Progenitor cell of endocrine pancreas (in vitro differentiated cells): ENCODE measurements at regions not wholly inside any gene's neighbourhood (a gene's known extent, or its start where the extent isn't known, plus 50 kb on each side); places are given as distances from the start of the nearest gene placed in this dataset.

Experiments used
- DNase-seq: peaks from one replicate; pipeline ENCODE4 v3.0.0; 2021; ENCODE audit warnings: low spot score; ENCODE audit not compliant: unreplicated experiment
- H3K27ac Mint-ChIP-seq: 2 replicates; pipeline ENCODE4 v1.8.0; 2021; ENCODE audit warnings: mild to moderate bottlenecking, moderate library complexity, mixed read lengths
- H3K27me3 Mint-ChIP-seq: 2 replicates; pipeline ENCODE4 v1.8.0; 2021; ENCODE audit warnings: mixed read lengths
- H3K36me3 Mint-ChIP-seq: 2 replicates; pipeline ENCODE4 v1.8.0; 2022; ENCODE audit warnings: mixed read lengths; ENCODE audit not compliant: insufficient read depth
- H3K4me1 Mint-ChIP-seq: 2 replicates; pipeline ENCODE4 v1.8.0; 2021; ENCODE audit warnings: low read depth, mixed read lengths
- H3K4me3 Mint-ChIP-seq: 2 replicates; pipeline ENCODE4 v1.8.0; 2021; ENCODE audit warnings: low read depth, mild to moderate bottlenecking, moderate library complexity, mixed read lengths
- H3K9me3 Mint-ChIP-seq: 2 replicates; pipeline ENCODE4 v1.8.0; 2021; ENCODE audit warnings: low read depth, mixed read lengths
- CTCF ChIP-seq: fragments of 200-600 bp; sonication (generic); IDR thresholded peaks from one replicate; pipeline ENCODE4 v1.5.0; 2021; ENCODE audit warnings: antibody characterized with exemption, mild to moderate bottlenecking; ENCODE audit not compliant: unreplicated experiment

- H3K9me3 Mint-ChIP-seq = peaks cover 8% of the 10 kb centered on the region
- no peak overlapping the region for H3K27ac Mint-ChIP-seq
- DNase-seq = no peak
- peak; percentile 41 for TF ChIP-seq CTCF
- H3K4me1 Mint-ChIP-seq = no peaks in the 10 kb centered on the region
- peaks cover 5% of the 10 kb centered on the region for H3K27me3 Mint-ChIP-seq
- no peak overlapping the region for H3K4me3 Mint-ChIP-seq
- H3K36me3 Mint-ChIP-seq = no peaks in the 10 kb centered on the region
Observed at GRCh38 chr2:172200495-172201085, 97.9 kb upstream of the DLX2 start.

DNA sequence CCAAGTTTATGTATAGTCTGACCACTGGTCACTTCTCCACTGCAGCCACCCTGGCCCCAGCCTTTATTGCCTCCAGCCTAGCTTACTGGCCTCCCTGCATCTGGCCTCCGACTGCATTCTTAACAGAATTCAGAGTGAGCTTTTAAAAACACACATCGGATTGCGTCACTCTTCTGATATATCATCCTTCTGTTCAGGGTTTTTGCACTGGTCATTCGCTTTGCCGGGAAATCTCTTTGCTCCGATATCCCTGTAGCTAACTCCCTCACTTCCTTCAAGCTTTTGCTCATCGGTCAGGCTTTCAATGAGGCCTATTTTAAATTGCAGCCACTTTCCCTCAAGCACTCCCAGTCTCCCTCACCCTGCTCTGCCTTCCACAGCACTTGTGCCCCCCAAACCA lies 101.6 kb upstream of the DLX2 start:
- no peak overlapping the region for H3K27ac Mint-ChIP-seq
- peaks cover 7% of the 10 kb centered on the region for H3K27me3 Mint-ChIP-seq
- H3K4me3 Mint-ChIP-seq = no peak overlapping the region

DNA sequence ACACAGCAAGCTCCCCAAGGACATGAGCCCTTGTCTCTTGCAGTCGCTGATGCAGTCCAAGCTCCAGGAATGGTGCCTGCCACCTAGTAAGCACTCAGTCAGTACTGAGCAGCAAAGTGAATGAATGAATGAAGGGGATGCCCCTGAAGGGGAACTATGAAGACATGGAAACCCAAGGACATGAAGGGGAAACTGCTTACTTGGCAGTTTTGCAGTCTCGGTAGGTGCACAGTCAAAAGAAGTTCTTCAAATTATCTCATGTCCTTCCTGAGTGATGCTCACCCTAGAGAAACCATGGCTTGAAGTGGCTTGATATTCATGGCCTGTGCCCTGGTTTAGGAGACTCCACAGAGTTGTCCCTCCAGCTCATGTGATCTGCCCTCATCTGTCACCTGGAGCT lies 102.1 kb upstream of the DLX2 start:
- Mint-ChIP-seq H3K36me3 (no peaks in the 10 kb centered on the region), H3K4me3 (no peak overlapping the region), H3K9me3 (peaks cover 4% of the 10 kb centered on the region), H3K27ac (no peak overlapping the region), H3K4me1 (no peaks in the 10 kb centered on the region), H3K27me3 (peaks cover 11% of the 10 kb centered on the region)
- TF ChIP-seq CTCF = no peak
- no peak for DNase-seq

More for the DNA sequence above, 101.6 kb upstream of the DLX2 start:
- no peaks in the 10 kb centered on the region for H3K4me1 Mint-ChIP-seq
- no peak for TF ChIP-seq CTCF
- H3K9me3 Mint-ChIP-seq = peaks cover 5% of the 10 kb centered on the region
- DNase-seq = no peak
- no peaks in the 10 kb centered on the region for H3K36me3 Mint-ChIP-seq

GRCh38 chr2:172205292-172205691 lies 102.6 kb upstream of the DLX2 start:
- H3K27ac Mint-ChIP-seq = no peak overlapping the region

GRCh38 chr2:172207911-172208310 lies 105.2 kb upstream of the DLX2 start:
- no peaks in the 10 kb centered on the region for H3K36me3 Mint-ChIP-seq
- H3K27ac Mint-ChIP-seq = no peak overlapping the region
- no peak for TF ChIP-seq CTCF
- H3K4me3 Mint-ChIP-seq = no peak overlapping the region
- DNase-seq = no peak
- peaks cover 16% of the 10 kb centered on the region for H3K27me3 Mint-ChIP-seq
- H3K9me3 Mint-ChIP-seq = no peaks in the 10 kb centered on the region
- no peaks in the 10 kb centered on the region for H3K4me1 Mint-ChIP-seq

More at GRCh38 chr2:172205292-172205691, 102.6 kb upstream of the DLX2 start:
- Mint-ChIP-seq H3K4me1 (no peaks in the 10 kb centered on the region), H3K9me3 (no peaks in the 10 kb centered on the region), H3K4me3 (no peak overlapping the region), H3K36me3 (no peaks in the 10 kb centered on the region), H3K27me3 (peaks cover 11% of the 10 kb centered on the region)
- no peak for DNase-seq
- TF ChIP-seq CTCF = no peak
